HEK293T (cell line): ENCODE measurements at regions not wholly inside any gene's neighbourhood (a gene's known extent, or its start where the extent isn't known, plus 50 kb on each side); places are given as distances from the start of the nearest gene placed in this dataset.

Source experiments
- CTCF ChIA-PET: fragments of 350-600 bp; formaldehyde crosslinking; extraction: SDS; loops from one replicate; lab custom pipeline; 2021; ENCODE audit warnings: antibody characterized with exemption, inconsistent platforms; lab: Yijun Ruan, JAX
- POLR2A ChIA-PET: fragments of 350-600 bp; formaldehyde crosslinking; extraction: SDS; loops from one replicate; lab custom pipeline; 2020; ENCODE audit warnings: antibody characterized with exemption, inconsistent platforms; lab: Yijun Ruan, JAX
- DNase-seq: peaks from one replicate; pipeline ENCODE4 v3.0.0; 2012; ENCODE audit warnings: mixed read lengths; ENCODE audit errors: extremely low spot score
- ARNT ChIP-seq: fragments of 450-650 bp; IDR thresholded peaks from 2 replicates; pipeline ENCODE4 v1.6.1; 2017; ENCODE audit warnings: mild to moderate bottlenecking
- BHLHE40 ChIP-seq: fragments of 450-650 bp; IDR thresholded peaks from 2 replicates; pipeline ENCODE4 v1.6.1; 2016; ENCODE audit warnings: mild to moderate bottlenecking, moderate library complexity, borderline replicate concordance
- CTBP1 ChIP-seq: fragments of 450-650 bp; IDR thresholded peaks from 2 replicates; pipeline ENCODE4 v1.6.1; 2016; ENCODE audit warnings: borderline replicate concordance
- ELF4 ChIP-seq: fragments of 450-650 bp; IDR thresholded peaks from 2 replicates; pipeline ENCODE4 v1.6.1; 2017; ENCODE audit warnings: antibody characterized with exemption
- FOXA1 ChIP-seq: fragments of 450-650 bp; IDR thresholded peaks from 2 replicates; pipeline ENCODE4 v1.6.1; 2016; ENCODE audit warnings: mild to moderate bottlenecking
- FOXK2 ChIP-seq: fragments of 450-650 bp; IDR thresholded peaks from 2 replicates; pipeline ENCODE4 v1.6.1; 2016; ENCODE audit warnings: mild to moderate bottlenecking
- FOXM1 ChIP-seq: fragments of 450-650 bp; IDR thresholded peaks from 2 replicates; pipeline ENCODE4 v1.6.1; 2017; ENCODE audit warnings: mild to moderate bottlenecking, borderline replicate concordance
- HDGF ChIP-seq: fragments of 450-650 bp; IDR thresholded peaks from 2 replicates; pipeline ENCODE4 v1.6.1; 2017; ENCODE audit warnings: antibody characterized with exemption, borderline replicate concordance
- L3MBTL2 ChIP-seq: fragments of 450-650 bp; conservative IDR thresholded peaks from 2 replicates; pipeline ENCODE4 v1.6.1; 2016; ENCODE audit warnings: mild to moderate bottlenecking
- LEF1 ChIP-seq: fragments of 450-650 bp; IDR thresholded peaks from 2 replicates; pipeline ENCODE4 v1.6.1; 2017; ENCODE audit warnings: mild to moderate bottlenecking, borderline replicate concordance
- NFRKB ChIP-seq: fragments of 450-650 bp; IDR thresholded peaks from 2 replicates; pipeline ENCODE4 v1.6.1; 2016; ENCODE audit warnings: mild to moderate bottlenecking, moderate library complexity
- PKNOX1 ChIP-seq: fragments of 450-650 bp; IDR thresholded peaks from 2 replicates; pipeline ENCODE4 v1.6.1; 2016
- SP1 ChIP-seq: fragments of 450-650 bp; IDR thresholded peaks from 2 replicates; pipeline ENCODE4 v1.6.1; 2017
- SUZ12 ChIP-seq: fragments of 450-650 bp; IDR thresholded peaks from 2 replicates; pipeline ENCODE4 v1.6.1; 2016; ENCODE audit warnings: mild to moderate bottlenecking
- TARDBP ChIP-seq: fragments of 450-650 bp; IDR thresholded peaks from 2 replicates; pipeline ENCODE4 v1.6.1; 2016
- ZNF384 ChIP-seq: fragments of 450-650 bp; IDR thresholded peaks from 2 replicates; pipeline ENCODE4 v1.6.1; 2016

- no peak for DNase-seq
- no peak for TF ChIP-seq ELF4
- no peak for TF ChIP-seq SP1
- no peak for TF ChIP-seq FOXM1
- no peak for TF ChIP-seq LEF1
- TF ChIP-seq FOXA1 = no peak
- TF ChIP-seq PKNOX1 = no peak
- no peak for TF ChIP-seq TARDBP
- TF ChIP-seq SUZ12 = no peak
- TF ChIP-seq L3MBTL2 = no peak
- no peak for TF ChIP-seq CTBP1
- POLR2A ChIA-PET = no interaction called here
- CTCF ChIA-PET = interaction anchor here (0.6 kb wide), 1 partner anchor 1098 kb away, joined by 5 read pairs; no protein-coding TSS in a partner anchor
Measured at GRCh38 chr3:89877230-89877629, 769.8 kb downstream of the EPHA3 start.

GRCh38 chr3:89889386-89889785 is 782.0 kb downstream of the EPHA3 start:
- TF ChIP-seq SUZ12 (no peak), SP1 (no peak), NFRKB (no peak), L3MBTL2 (no peak)
- POLR2A ChIA-PET = no interaction called here
- DNase-seq = no peak
- CTCF ChIA-PET = no interaction called here

GRCh38 chr3:89908711-89909213 is 801.3 kb downstream of the EPHA3 start:
- POLR2A ChIA-PET = no interaction called here
- CTCF ChIA-PET = interaction anchor here (0.5 to 0.8 kb wide), 2 partner anchors 428 to 1535 kb away, joined by 3 read pairs; no protein-coding TSS in a partner anchor
- DNase-seq = no peak
- TF ChIP-seq ZNF384 (no peak), HDGF (no peak), ARNT (no peak), SUZ12 (no peak), FOXM1 (no peak), PKNOX1 (no peak), FOXA1 (no peak), ELF4 (no peak), LEF1 (no peak), CTBP1 (no peak), BHLHE40 (no peak), SP1 (no peak), L3MBTL2 (no peak), TARDBP (no peak), FOXK2 (no peak)

- TF ChIP-seq HDGF (no peak), PKNOX1 (no peak), CTBP1 (no peak), L3MBTL2 (no peak), BHLHE40 (no peak), FOXM1 (no peak), SP1 (no peak), ZNF384 (no peak), NFRKB (no peak), FOXA1 (no peak)
- CTCF ChIA-PET = no interaction called here
- DNase-seq = no peak
- POLR2A ChIA-PET = no interaction called here
Measured at GRCh38 chr3:89912031-89912430, 804.6 kb downstream of the EPHA3 start.

DNA sequence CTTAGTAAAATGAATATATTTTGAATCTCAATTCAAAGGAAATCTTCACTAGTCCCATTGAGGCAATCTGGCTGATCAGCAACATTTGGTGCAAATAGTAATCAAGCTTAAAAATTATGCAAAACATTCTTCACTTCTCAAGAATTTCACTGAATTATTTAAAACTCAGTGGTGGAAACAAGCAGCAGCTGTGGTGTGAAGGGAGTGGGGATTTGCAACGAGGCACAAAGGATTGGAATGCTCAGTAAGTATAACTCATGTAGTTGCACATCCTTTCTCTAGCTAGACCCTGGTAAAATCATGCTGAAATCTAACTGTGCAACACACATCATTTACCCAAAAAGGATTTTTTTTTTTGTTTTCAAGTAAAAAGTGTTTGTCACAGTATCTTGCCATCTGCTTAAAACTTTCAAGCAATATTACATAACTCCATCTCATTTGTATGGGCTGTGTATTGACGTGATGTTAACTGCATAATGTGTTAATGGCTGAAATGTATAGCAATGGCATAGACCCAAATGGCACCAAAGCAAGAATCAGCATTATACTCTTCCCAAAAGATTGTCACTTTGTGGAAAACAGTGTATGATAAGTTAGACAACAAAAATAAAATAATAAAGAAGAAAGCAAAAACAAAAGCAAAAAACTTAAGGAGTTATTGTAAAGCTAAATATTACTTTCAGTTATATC is 816.6 kb downstream of the EPHA3 start:
- ChIA-PET POLR2A (no interaction called here), CTCF (no interaction called here)
- TF ChIP-seq TARDBP (no peak), SP1 (no peak), ELF4 (no peak), HDGF (no peak), FOXM1 (no peak), LEF1 (no peak), SUZ12 (no peak), NFRKB (no peak), BHLHE40 (no peak), CTBP1 (no peak), FOXK2 (no peak), ZNF384 (no peak), L3MBTL2 (no peak), PKNOX1 (no peak), FOXA1 (no peak), ARNT (no peak)
- no peak for DNase-seq

GRCh38 chr3:89925976-89926375 is 818.6 kb downstream of the EPHA3 start:
- CTCF ChIA-PET = no interaction called here

More at GRCh38 chr3:89925976-89926375, 818.6 kb downstream of the EPHA3 start:
- no peak for DNase-seq
- POLR2A ChIA-PET = no interaction called here
- TF ChIP-seq BHLHE40 (no peak), SUZ12 (no peak), TARDBP (no peak), L3MBTL2 (no peak), FOXA1 (no peak), ELF4 (no peak), SP1 (no peak), NFRKB (no peak), ZNF384 (no peak), LEF1 (no peak), PKNOX1 (no peak), ARNT (no peak)
